WTC11 (cell line): ENCODE measurements at regions not wholly inside any gene's neighbourhood (a gene's known extent, or its start where the extent isn't known, plus 50 kb on each side); places are given as distances from the start of the nearest gene placed in this dataset.

ENCODE experiments used
- ATAC-seq: fragments of 200-7000 bp; cut with Tn5 transposase; 2 replicates; pipeline ENCODE4 v1.10.0; 2021; ENCODE audit warnings: mild to moderate bottlenecking, moderate library complexity
- CTCF ChIA-PET: fragments of 300-600 bp; sonication (Branson Sonifier 250); formaldehyde crosslinking; loops from one replicate; lab custom pipeline; 2021; ENCODE audit warnings: antibody characterized with exemption; lab: Charles Lee
- POLR2A ChIA-PET: fragments of 350-600 bp; sonication (Branson Sonifier 250); formaldehyde crosslinking; loops from one replicate; lab custom pipeline; 2021; ENCODE audit warnings: antibody characterized with exemption; lab: Charles Lee
- DNase-seq: peaks from one replicate; pipeline ENCODE4 v3.0.0; 2021; ENCODE audit warnings: low spot score
- H3K27ac Mint-ChIP-seq: 2 replicates; pipeline ENCODE4 v1.8.0; 2021; ENCODE audit warnings: mixed read lengths
- H3K27me3 Mint-ChIP-seq: 2 replicates; pipeline ENCODE4 v1.8.0; 2021; ENCODE audit warnings: low read depth, mild to moderate bottlenecking, moderate library complexity, mixed read lengths
- H3K36me3 Mint-ChIP-seq: 2 replicates; pipeline ENCODE4 v1.8.0; 2021; ENCODE audit warnings: mixed read lengths
- H3K4me1 Mint-ChIP-seq: 2 replicates; pipeline ENCODE4 v1.8.0; 2022; ENCODE audit warnings: mixed read lengths
- H3K4me3 Mint-ChIP-seq: 2 replicates; pipeline ENCODE4 v1.8.0; 2021; ENCODE audit warnings: mild to moderate bottlenecking, moderate library complexity, mixed read lengths
- H3K9me3 Mint-ChIP-seq: 2 replicates; pipeline ENCODE4 v1.8.0; 2021; ENCODE audit warnings: mixed read lengths
- ATF1 ChIP-seq: sonication (generic); formaldehyde crosslinking; IDR thresholded peaks from 2 replicates; pipeline ENCODE4 v1.8.1; 2023; ENCODE audit warnings: mild to moderate bottlenecking, moderate library complexity, missing genetic modification reagents
- ATF6 ChIP-seq: sonication (generic); formaldehyde crosslinking; IDR thresholded peaks from 2 replicates; pipeline ENCODE4 v1.8.1; 2023; ENCODE audit warnings: mild to moderate bottlenecking, missing genetic modification reagents
- CBFB ChIP-seq: sonication (generic); formaldehyde crosslinking; IDR thresholded peaks from 2 replicates; pipeline ENCODE4 v1.8.1; 2022; ENCODE audit warnings: mild to moderate bottlenecking, low read depth, missing genetic modification reagents
- CTCF ChIP-seq: fragments of 200-600 bp; IDR thresholded peaks from 2 replicates; pipeline ENCODE4 v1.8.0; 2022; ENCODE audit warnings: antibody characterized with exemption
- EMX1 ChIP-seq: fragments of 250-450 bp; sonication (Bioruptor Pico); IDR thresholded peaks from 2 replicates; pipeline ENCODE4 v1.8.0; 2021; ENCODE audit warnings: mild to moderate bottlenecking
- FOXK1 ChIP-seq: sonication (generic); formaldehyde crosslinking; IDR thresholded peaks from 2 replicates; pipeline ENCODE4 v1.8.0; 2022; ENCODE audit warnings: mild to moderate bottlenecking, moderate library complexity, missing genetic modification reagents
- GTF2I ChIP-seq: fragments of 250-450 bp; sonication (Bioruptor Pico); conservative IDR thresholded peaks from 2 replicates; pipeline ENCODE4 v1.4.0; 2021; ENCODE audit warnings: mild to moderate bottlenecking
- HMGXB4 ChIP-seq: sonication (generic); formaldehyde crosslinking; IDR thresholded peaks from 2 replicates; pipeline ENCODE4 v1.8.1; 2023; ENCODE audit warnings: mild to moderate bottlenecking, moderate library complexity, missing genetic modification reagents
- JUN ChIP-seq: sonication (generic); formaldehyde crosslinking; IDR thresholded peaks from 2 replicates; pipeline ENCODE4 v1.8.0; 2023; ENCODE audit warnings: mild to moderate bottlenecking, missing genetic modification reagents
- KAT7 ChIP-seq: sonication (generic); formaldehyde crosslinking; IDR thresholded peaks from 2 replicates; pipeline ENCODE4 v1.8.1; 2023; ENCODE audit warnings: missing genetic modification reagents, mild to moderate bottlenecking, borderline replicate concordance
- PRRX2 ChIP-seq: fragments of 250-450 bp; sonication (Bioruptor Pico); IDR thresholded peaks from 2 replicates; pipeline ENCODE4 v1.8.0; 2021; ENCODE audit warnings: mild to moderate bottlenecking
- RELA ChIP-seq: sonication (generic); formaldehyde crosslinking; IDR thresholded peaks from 2 replicates; pipeline ENCODE4 v1.8.1; 2022; ENCODE audit warnings: missing genetic modification reagents, mild to moderate bottlenecking, borderline replicate concordance
- STAT6 ChIP-seq: sonication (generic); formaldehyde crosslinking; conservative IDR thresholded peaks from 2 replicates; pipeline ENCODE4 v1.8.1; 2023; ENCODE audit warnings: mild to moderate bottlenecking, low read depth, missing genetic modification reagents, moderate library complexity
- TEAD1 ChIP-seq: sonication (generic); formaldehyde crosslinking; IDR thresholded peaks from 2 replicates; pipeline ENCODE4 v1.8.0; 2022; ENCODE audit warnings: mild to moderate bottlenecking, missing genetic modification reagents
- TP53 ChIP-seq: sonication (generic); formaldehyde crosslinking; IDR thresholded peaks from 2 replicates; pipeline ENCODE4 v1.8.1; 2023; ENCODE audit warnings: mild to moderate bottlenecking, missing genetic modification reagents
- ZMAT4 ChIP-seq: fragments of 250-450 bp; sonication (Bioruptor Pico); IDR thresholded peaks from 2 replicates; pipeline ENCODE4 v1.9.0; 2021; ENCODE audit warnings: mild to moderate bottlenecking
- ZNF232 ChIP-seq: sonication (generic); formaldehyde crosslinking; IDR thresholded peaks from 2 replicates; pipeline ENCODE4 v1.8.0; 2022; ENCODE audit warnings: mild to moderate bottlenecking, missing genetic modification reagents
- ZNF263 ChIP-seq: sonication (generic); formaldehyde crosslinking; IDR thresholded peaks from 2 replicates; pipeline ENCODE4 v1.8.1; 2022; ENCODE audit warnings: low read depth, mild to moderate bottlenecking, moderate library complexity, missing genetic modification reagents
- ZSCAN18 ChIP-seq: fragments of 250-450 bp; sonication (Bioruptor Pico); IDR thresholded peaks from 2 replicates; pipeline ENCODE4 v2.1.2; 2022; ENCODE audit warnings: mild to moderate bottlenecking, moderate library complexity

- ATAC-seq (no peak), DNase-seq (no peak)
- H3K4me1 Mint-ChIP-seq, result peaks cover 56% of the 10 kb centered on the region
- H3K27me3 Mint-ChIP-seq, result no peaks in the 10 kb centered on the region
- ChIA-PET CTCF (no interaction called here), POLR2A (interaction anchor here (0.7 kb wide), 1 partner anchor 15 kb away, joined by 3 read pairs; no protein-coding TSS in a partner anchor)
- H3K36me3 Mint-ChIP-seq, result no peaks in the 10 kb centered on the region
- no peaks in the 10 kb centered on the region for H3K9me3 Mint-ChIP-seq
- no peak overlapping the region for H3K4me3 Mint-ChIP-seq
- H3K27ac Mint-ChIP-seq, result no peak overlapping the region
- no peak for TF ChIP-seq FOXK1 (CRISPR knock-in tag)
- no peak for TF ChIP-seq ZMAT4 (CRISPR knock-in tag)
- TF ChIP-seq KAT7 (CRISPR knock-in tag), result no peak
- no peak for TF ChIP-seq CTCF
- no peak for TF ChIP-seq JUN
- TF ChIP-seq ZSCAN18 (CRISPR knock-in tag), result no peak
- TF ChIP-seq TEAD1 (CRISPR knock-in tag), result no peak
- TF ChIP-seq GTF2I, result no peak
- no peak for TF ChIP-seq ZNF263 (CRISPR knock-in tag)
- TF ChIP-seq ATF6, result no peak
- no peak for TF ChIP-seq STAT6 (CRISPR knock-in tag)
Observed at GRCh38 chr5:88951457-88951856, 68.5 kb upstream of the MEF2C start.

GRCh38 chr5:88948746-88949600 lies 66.0 kb upstream of the MEF2C start:
- ATAC-seq, result peak; percentile 81
- ChIA-PET CTCF (interaction anchor here (1.2 to 1.7 kb wide), 2 partner anchors 12 to 222 kb away, joined by 3 to 6 read pairs; no protein-coding TSS in a partner anchor), POLR2A (interaction anchor here (0.6 to 0.9 kb wide), 2 partner anchors 15 to 921 kb away, joined by 3 read pairs; no protein-coding TSS in a partner anchor)
- Mint-ChIP-seq H3K9me3 (no peaks in the 10 kb centered on the region), H3K27me3 (no peaks in the 10 kb centered on the region), H3K27ac (peak overlapping the region; percentile 95), H3K4me1 (peaks cover 42% of the 10 kb centered on the region), H3K4me3 (0 out of 2 replicates have a peak overlapping the region, but pooled peaks have one; percentile 2), H3K36me3 (no peaks in the 10 kb centered on the region)
- DNase-seq, result peak; percentile 17
- no peak for TF ChIP-seq CTCF
- no peak for TF ChIP-seq HMGXB4
- no peak for TF ChIP-seq ZNF232 (CRISPR knock-in tag)
- TF ChIP-seq CBFB (CRISPR knock-in tag), result no peak
- TF ChIP-seq PRRX2 (CRISPR knock-in tag), result no peak
- TF ChIP-seq TP53 (CRISPR knock-in tag), result no peak
- no peak for TF ChIP-seq ATF1 (CRISPR knock-in tag)
- TF ChIP-seq RELA (CRISPR knock-in tag), result no peak
- TF ChIP-seq EMX1 (CRISPR knock-in tag), result no peak
